Gastrocnemius medialis (tissue), 4 donors: ENCODE measurements at regions not wholly inside any gene's neighbourhood (a gene's known extent, or its start where the extent isn't known, plus 50 kb on each side); places are given as distances from the start of the nearest gene placed in this dataset.

Experiments used
- ATAC-seq, 2 donors: fragments of 150-250 bp; one replicate each; pipeline ENCODE4 v1.9.1; 2016
- DNase-seq, 2 donors: peaks; one replicate each; pipeline ENCODE4 v3.0.0-alpha.2; 2019
- H3K27ac ChIP-seq, 4 donors: fragments of 200-600 bp; sonication (generic); 1 replicate in 1 of 4; 2 replicates in 3 of 4; pipeline ENCODE4 v1.5.1; 2016 to 2018; ENCODE audit warnings: mild to moderate bottlenecking in 2 of 4, moderate library complexity in 1 of 4
- H3K27me3 ChIP-seq, 3 donors: fragments of 200-600 bp; sonication (generic) in 2 of 3; 1 replicate in 1 of 3; 2 replicates in 2 of 3; pipeline versions ENCODE4 v1.5.1 to v1.6.0; 2016 to 2019; ENCODE audit warnings: mild to moderate bottlenecking in 1 of 3, moderate library complexity in 1 of 3
- H3K36me3 ChIP-seq, 2 donors: fragments of 200-600 bp; sonication (generic) in 1 of 2; one replicate each; pipeline ENCODE4 v1.5.1; 2017 to 2018
- H3K4me1 ChIP-seq, 2 donors: fragments of 200-600 bp; sonication (generic) in 1 of 2; one replicate each; pipeline ENCODE4 v1.5.1; 2016 to 2017; ENCODE audit warnings: mild to moderate bottlenecking in 2 of 2
- H3K4me3 ChIP-seq, 4 donors: fragments of 200-600 bp; sonication (generic) in 3 of 4; 1 replicate in 1 of 4; 2 replicates in 3 of 4; pipeline ENCODE4 v1.5.1; 2016 to 2019; ENCODE audit warnings: mild to moderate bottlenecking in 2 of 4
- H3K9me3 ChIP-seq, 3 donors: fragments of 200-600 bp; sonication (generic) in 2 of 3; 1 replicate in 1 of 3; 2 replicates in 2 of 3; pipeline ENCODE4 v1.5.1; 2016 to 2019
- POLR2A ChIP-seq, 2 donors: fragments of 450-650 bp; IDR thresholded peaks; one replicate each; pipeline ENCODE4 v1.6.1; 2017; ENCODE audit warnings: antibody characterized with exemption in 2 of 2, mild to moderate bottlenecking in 2 of 2, moderate library complexity in 2 of 2
- in situ Hi-C, 4 donors: fragments of 200-750 bp; cut with MboI; loops; one replicate each; pipeline versions ENCODE4 v1.15.0 to v1.8.0; 2017; ENCODE audit warnings: low sequenced_read_pairs in 4 of 4
- intact Hi-C: fragments of 100-400 bp; cut with DNase I; formaldehyde crosslinking; loops from one replicate; pipeline ENCODE4 v1.15.1; 2023; ENCODE audit warnings: low total_unique reads
- TF ChIP-seq, protein P1 (sequence below), 5 experiments: fragments of 450-650 bp in 3 of 5; fragments of 200-600 bp in 2 of 5; sonication (generic) in 2 of 5; IDR thresholded peaks in 4 of 5; conservative IDR thresholded peaks in 1 of 5; 1 replicate in 4 of 5; 2 replicates in 1 of 5; pipeline ENCODE4 v1.5.1; 2016 to 2019; ENCODE audit warnings: antibody characterized with exemption in 5 of 5, mild to moderate bottlenecking in 3 of 5, moderate library complexity in 3 of 5

DNA sequence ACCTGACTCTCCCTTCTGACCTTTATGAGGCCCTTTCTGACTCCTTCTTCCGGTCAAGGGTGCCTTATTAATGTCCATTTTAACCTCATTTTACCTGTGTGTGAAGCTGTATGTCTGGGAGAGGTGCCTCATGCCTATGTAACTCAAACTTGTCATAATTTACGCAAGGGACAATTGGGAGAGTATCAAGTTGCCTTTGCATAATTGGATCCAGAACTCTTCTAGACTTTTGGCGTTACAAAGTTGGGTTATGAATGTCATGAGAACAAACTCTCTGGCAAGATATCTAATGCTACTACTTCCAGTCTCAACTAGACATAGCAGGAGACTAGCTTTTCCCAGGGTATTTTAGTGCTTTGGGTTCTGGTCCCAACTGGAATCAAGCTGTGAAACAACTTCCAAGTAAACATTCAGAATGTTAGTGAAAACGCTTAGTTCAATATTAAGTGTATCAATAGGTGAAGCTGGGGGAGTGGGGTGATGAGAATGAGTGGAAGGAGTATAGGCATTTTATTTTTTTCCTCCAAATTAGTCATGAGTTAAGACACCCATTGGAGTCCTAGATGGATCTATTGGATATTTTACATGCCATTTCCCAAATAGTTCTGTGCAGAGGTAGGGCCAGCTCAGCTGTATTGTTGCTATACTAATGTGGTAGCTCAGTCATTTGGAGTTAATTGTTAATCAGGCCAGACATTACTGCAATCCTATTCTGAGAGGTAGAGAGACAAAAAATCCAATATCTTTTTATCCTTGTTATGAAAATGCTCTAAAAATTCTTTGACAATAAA is 159.9 kb downstream of the TFAP2B start:
- no peak for ATAC-seq
- in situ Hi-C loops (no loop called here), intact Hi-C loops (no loop called here)
- no peaks in the 10 kb centered on the region for H3K4me1 ChIP-seq
- TF ChIP-seq, protein P1, sequence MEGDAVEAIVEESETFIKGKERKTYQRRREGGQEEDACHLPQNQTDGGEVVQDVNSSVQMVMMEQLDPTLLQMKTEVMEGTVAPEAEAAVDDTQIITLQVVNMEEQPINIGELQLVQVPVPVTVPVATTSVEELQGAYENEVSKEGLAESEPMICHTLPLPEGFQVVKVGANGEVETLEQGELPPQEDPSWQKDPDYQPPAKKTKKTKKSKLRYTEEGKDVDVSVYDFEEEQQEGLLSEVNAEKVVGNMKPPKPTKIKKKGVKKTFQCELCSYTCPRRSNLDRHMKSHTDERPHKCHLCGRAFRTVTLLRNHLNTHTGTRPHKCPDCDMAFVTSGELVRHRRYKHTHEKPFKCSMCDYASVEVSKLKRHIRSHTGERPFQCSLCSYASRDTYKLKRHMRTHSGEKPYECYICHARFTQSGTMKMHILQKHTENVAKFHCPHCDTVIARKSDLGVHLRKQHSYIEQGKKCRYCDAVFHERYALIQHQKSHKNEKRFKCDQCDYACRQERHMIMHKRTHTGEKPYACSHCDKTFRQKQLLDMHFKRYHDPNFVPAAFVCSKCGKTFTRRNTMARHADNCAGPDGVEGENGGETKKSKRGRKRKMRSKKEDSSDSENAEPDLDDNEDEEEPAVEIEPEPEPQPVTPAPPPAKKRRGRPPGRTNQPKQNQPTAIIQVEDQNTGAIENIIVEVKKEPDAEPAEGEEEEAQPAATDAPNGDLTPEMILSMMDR (IDR thresholded peaks at IDR 0.05 in 4 of 5, conservative IDR thresholded peaks at IDR 0.05 in 1 of 5): no peak
- TF ChIP-seq POLR2A (IDR thresholded peaks at IDR 0.05): no peak
- no peaks in the 10 kb centered on the region for H3K36me3 ChIP-seq
- DNase-seq: no peak
- no peaks in the 10 kb centered on the region for H3K27me3 ChIP-seq
- H3K9me3 ChIP-seq: no peaks in the 10 kb centered on the region
- H3K27ac ChIP-seq: no peak overlapping the region
- H3K4me3 ChIP-seq: no peak overlapping the region

DNA sequence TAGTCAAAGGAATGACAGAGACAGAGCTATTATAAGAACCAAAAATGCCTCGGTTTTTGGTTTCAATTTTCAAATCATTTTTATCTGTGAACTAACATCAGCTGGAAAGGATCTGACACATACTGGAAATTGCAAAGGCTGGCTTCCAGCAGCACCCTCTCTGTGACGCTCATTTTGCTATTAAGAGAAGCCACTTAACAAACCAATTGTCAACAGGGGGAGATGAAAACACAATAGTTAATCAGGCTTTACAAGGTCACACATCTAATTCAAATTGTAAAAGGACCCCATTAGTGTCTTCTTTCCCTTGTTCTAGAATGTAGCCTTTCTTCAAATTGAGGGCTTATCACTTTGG is 160.5 kb downstream of the TFAP2B start:
- Histone ChIP-seq H3K36me3 (no peaks in the 10 kb centered on the region), H3K4me1 (no peaks in the 10 kb centered on the region), H3K27me3 (no peaks in the 10 kb centered on the region), H3K27ac (no peak overlapping the region), H3K9me3 (no peaks in the 10 kb centered on the region), H3K4me3 (no peak overlapping the region)
- intact Hi-C loops: no loop called here
- TF ChIP-seq, protein P1 (IDR thresholded peaks at IDR 0.05 in 4 of 5, conservative IDR thresholded peaks at IDR 0.05 in 1 of 5): no peak
- TF ChIP-seq POLR2A (IDR thresholded peaks at IDR 0.05): no peak
- DNase-seq: no peak
- in situ Hi-C loops: no loop called here
- ATAC-seq: no peak

DNA sequence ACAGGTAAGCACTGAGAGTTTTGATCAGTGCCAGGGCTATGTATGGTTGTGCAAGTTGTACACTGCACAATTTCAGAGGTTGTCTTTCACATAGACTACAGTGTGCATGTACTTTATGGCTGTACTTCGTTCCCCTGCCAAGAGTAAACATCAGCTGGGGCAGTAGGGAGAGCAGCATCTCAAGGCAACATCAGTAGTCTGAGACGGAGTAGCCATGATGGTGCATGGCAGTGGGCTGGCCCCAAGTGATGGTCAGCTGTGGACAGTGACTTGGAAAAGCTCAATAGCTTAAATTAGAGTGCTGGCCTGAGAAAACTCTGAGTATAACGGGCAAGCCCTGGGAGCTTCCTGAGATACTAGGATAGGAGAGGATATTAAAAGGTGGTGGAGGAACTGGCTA is 165.5 kb downstream of the TFAP2B start:
- no peak for TF ChIP-seq POLR2A (IDR thresholded peaks at IDR 0.05)
- TF ChIP-seq, protein P1 (IDR thresholded peaks at IDR 0.05 in 4 of 5, conservative IDR thresholded peaks at IDR 0.05 in 1 of 5): no peak
- H3K9me3 ChIP-seq: no peaks in the 10 kb centered on the region
- no peaks in the 10 kb centered on the region for H3K36me3 ChIP-seq
- in situ Hi-C loops: no loop called here
- no peak overlapping the region for H3K4me3 ChIP-seq
- DNase-seq (no peak), ATAC-seq (no peak)
- H3K27ac ChIP-seq: no peak overlapping the region
- no peaks in the 10 kb centered on the region for H3K4me1 ChIP-seq
- intact Hi-C loops: no loop called here
- H3K27me3 ChIP-seq: no peaks in the 10 kb centered on the region

DNA sequence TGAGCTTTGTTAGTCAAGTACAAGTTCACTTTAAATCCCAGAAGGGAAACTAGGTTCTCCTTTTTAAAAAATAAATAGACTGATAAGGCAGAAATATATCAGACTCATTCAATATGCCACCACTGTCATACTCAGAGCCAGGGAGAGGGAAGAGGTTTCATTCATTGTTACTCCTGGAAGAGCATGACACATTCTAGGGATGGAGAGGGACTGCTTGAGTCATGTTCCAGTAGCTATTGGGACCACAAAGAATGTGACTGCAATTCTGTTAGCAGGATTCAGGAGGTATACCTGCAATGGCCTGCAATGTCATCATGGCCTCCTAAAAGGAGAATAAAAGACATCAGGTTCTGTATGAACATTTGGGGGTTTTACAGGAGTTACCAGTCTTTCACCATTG is 167.6 kb downstream of the TFAP2B start:
- in situ Hi-C loops: no loop called here
- H3K27ac ChIP-seq: no peak overlapping the region

More for the DNA sequence above, 167.6 kb downstream of the TFAP2B start:
- H3K36me3 ChIP-seq: no peaks in the 10 kb centered on the region
- intact Hi-C loops: no loop called here
- H3K4me1 ChIP-seq: no peaks in the 10 kb centered on the region
- TF ChIP-seq POLR2A (IDR thresholded peaks at IDR 0.05): no peak
- TF ChIP-seq, protein P1 (IDR thresholded peaks at IDR 0.05 in 4 of 5, conservative IDR thresholded peaks at IDR 0.05 in 1 of 5): no peak
- no peaks in the 10 kb centered on the region for H3K9me3 ChIP-seq
- ATAC-seq (no peak), DNase-seq (no peak)
- no peak overlapping the region for H3K4me3 ChIP-seq
- H3K27me3 ChIP-seq: no peaks in the 10 kb centered on the region
